Fibroblast of skin of right biceps (primary cell): ENCODE measurements at regions not wholly inside any gene's neighbourhood (a gene's known extent, or its start where the extent isn't known, plus 50 kb on each side); places are given as distances from the start of the nearest gene placed in this dataset.
A peak's percentile ranks its signal among the peaks of the same experiment; 100 is the strongest.

ENCODE experiments used
- DNase-seq: peaks from one replicate; pipeline ENCODE4 v3.0.0-alpha.2; 2013

DNA sequence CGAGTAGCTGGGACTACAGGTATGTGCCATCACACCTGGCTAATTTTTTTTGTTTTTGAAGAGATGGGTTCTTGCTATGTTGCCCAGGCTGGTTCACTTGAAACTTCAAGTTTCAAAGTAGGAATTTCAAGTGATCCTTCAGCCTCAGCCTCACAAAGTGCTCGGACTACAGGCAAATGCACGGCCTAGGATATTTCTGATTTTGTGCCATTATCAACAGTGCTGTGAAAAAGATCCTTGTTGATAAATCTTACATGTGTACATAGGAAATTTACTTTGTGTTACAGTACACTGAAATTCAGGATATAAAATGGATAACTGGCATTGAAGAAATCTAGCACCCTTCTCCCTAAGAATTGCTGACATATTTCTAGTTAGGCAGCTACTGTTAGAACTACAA, 184.6 kb upstream of the PRDM1 start:
- DNase-seq, result no peak

DNA sequence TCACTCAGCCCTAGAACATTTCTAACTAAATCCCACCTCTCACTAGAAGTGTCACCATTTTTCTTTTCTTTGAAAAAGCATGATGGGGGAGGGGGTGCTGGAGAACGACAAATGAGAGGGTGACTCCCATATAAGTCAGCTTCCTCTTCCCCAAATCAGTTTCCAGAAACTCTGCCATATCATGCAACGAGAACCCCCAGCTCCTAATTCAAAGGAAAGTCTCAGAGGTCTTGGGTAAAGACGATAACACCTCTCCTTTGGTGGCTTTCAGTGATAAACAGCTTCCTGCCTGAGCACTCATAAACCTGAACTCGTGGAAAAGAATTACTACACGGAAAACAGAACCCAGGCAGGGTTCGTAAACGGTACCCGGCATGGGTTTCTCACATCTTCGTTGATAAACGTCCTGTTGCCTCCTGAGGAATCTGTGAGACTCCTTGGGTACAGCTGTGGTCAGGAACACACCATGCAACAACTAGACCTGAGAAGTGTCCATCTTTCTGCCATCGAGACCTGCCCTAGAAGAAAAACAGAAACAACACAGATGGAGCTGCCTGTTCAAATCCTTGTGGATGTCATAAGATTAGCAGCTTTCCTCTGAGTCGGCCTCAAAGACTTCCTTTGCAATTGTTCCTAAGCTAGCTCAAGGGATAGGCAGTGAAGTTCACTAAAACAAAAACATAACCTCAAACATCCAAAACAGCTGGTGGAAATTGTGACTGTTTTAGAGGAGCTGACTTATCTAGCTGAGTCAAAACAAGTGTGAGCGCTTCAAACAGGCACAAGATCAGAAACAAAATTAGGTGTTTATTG, 185.8 kb upstream of the PRDM1 start:
- peak; percentile 83 for DNase-seq

DNA sequence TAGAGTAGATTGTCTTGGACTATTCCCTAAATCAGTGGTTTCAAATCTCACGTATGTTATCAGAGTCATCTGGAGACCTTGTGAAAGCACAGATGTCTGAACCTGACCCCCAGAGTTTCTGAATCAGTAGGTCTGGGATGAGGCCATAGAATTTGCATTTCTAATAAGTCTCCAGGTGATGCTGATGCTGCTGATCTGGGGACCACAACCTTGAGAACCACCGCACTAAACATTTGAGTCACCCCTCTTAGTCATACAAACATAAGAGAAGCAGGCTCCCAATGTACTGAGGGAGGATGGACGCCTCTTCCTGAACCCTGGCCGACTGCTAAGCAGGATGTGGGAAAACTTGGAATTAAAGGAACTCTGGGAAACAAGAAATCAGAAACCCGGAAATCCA, 187.8 kb upstream of the PRDM1 start:
- DNase-seq, result peak; percentile 94

DNA sequence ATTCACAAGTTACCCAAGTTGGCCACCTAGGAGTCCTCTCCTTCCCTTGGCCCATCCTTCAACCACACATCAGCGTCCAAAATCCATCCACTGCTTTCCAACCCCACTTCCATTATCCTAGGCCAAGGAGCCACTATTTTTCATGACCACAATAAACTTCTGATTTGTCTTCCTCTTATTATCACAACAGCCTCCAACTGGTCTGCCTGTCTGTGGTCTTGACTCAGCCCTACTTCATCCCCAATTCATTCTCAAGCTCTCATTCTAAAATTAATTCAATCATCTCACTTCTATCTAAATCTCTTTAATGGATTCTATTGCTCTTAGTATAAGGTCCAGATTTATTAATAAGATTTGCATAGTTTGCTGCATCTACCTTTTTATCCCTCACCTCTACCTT, 189.0 kb upstream of the PRDM1 start:
- no peak for DNase-seq

DNA sequence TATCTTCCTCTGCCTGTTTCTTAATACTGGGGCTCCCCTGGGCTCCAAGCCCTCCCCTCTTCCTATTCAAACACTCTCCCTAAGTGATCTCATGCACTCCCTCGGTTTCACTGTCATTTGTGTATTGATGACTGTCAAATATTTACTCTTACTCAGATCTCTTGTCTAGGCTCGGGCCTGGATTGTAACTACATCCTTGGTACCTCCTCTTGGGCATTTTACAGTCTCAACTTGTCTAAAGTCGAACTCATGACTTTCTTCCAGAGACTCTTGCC, 189.4 kb upstream of the PRDM1 start:
- DNase-seq, result no peak

DNA sequence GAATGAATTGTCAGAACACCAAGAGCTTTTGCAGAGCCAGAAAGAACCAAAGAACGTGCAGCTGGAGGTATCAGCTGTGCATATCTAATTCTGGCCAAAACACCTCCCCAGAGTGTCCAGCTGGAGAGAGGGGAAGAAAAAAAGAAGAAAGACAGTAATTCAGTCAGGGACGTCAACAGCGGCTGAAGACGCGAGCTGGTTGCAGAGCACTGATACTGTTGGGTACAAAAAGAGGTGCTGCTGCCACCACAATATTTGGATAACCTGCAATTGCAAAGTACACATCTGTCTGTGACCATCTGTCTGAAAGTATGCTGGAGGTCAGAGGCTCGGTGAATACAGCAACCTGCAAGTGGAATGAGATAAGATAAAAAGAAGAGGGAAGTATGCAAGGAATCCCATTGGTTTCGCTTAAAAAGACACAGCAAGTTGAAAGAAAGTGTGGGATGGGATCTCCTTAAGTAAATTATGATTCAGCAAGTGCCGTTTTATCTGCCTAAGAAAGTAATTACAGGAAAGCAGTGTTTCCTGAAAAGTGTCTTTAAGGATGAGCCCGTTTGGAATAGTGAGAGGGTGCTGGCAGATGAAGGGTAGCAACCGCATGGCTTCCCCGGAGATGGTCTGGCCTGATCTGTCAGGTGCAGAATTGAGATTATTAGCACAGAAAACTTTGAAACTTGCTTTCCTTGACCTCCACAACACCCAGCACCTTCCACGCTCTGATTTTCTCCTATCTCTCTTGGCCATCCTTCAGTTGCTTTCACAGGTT, 189.9 kb upstream of the PRDM1 start:
- DNase-seq, result no peak

DNA sequence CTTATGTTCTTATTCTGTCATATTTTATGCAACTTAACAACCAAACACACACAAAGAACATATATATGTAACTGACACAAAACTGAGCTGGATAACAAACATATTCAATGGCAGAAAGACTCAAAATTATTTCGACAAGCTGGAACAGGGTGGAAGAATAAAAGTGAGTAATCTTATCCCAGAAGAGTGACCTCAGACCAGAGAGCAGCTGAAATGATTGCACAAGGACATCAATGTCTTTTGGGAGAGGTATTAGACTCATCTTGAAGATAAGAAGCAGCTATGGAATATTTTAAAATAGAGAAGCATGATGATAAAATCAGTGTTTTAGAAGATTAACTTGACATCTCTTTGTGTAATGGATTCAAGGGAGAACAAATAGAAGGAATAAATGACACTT, 191.6 kb upstream of the PRDM1 start:
- no peak for DNase-seq

DNA sequence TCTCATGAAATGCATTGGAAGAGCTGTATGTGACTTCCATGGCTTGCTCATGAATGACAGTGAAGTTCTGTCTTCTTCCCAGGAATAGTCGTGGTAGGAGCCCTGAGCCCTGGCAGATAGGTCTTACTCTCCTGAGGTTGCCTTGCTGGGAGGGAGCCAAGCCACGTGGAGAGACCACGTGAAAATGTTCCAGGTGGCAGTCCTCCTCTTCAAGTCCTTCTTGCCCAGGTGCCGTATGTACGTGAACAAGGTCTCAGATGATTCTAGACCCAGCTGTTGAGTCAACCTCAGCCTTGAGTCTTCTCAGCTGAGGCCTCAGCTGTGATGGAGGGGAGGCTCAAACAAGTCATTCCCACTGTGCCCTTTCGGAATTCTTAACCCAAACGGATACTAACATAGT, 192.4 kb upstream of the PRDM1 start:
- DNase-seq, result no peak

DNA sequence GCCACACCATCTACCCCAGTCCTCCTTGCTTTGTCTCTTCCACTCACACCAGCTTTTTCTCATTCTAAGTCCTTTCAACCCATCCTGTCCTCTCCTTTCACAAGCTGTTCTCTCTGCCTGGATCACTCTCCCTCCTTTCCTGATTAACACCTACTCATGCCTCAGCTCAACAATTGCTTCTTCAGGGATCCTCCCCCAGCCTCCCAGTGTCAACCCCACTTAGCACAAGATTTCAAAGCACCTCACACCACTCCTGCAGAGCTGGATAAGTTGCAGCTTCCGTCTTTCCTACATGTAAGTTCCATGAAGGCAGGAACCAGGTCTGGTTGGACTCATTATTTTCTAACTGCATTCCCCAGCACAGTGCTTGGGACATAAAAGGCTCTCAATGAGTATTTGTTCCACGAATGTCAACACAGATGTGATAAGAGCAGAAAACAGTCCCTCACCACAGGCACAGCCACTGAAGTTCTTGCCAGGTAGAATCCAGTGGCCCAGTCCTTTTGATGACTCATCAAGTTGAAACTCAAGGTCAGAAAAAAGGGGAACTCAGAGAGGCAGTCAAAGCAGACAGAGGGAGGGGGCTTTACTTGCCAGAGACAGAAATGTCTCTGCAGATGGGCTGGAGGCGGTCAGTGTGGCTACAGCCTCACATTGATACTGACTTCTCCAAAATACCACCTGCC, 193.4 kb upstream of the PRDM1 start:
- no peak for DNase-seq

DNA sequence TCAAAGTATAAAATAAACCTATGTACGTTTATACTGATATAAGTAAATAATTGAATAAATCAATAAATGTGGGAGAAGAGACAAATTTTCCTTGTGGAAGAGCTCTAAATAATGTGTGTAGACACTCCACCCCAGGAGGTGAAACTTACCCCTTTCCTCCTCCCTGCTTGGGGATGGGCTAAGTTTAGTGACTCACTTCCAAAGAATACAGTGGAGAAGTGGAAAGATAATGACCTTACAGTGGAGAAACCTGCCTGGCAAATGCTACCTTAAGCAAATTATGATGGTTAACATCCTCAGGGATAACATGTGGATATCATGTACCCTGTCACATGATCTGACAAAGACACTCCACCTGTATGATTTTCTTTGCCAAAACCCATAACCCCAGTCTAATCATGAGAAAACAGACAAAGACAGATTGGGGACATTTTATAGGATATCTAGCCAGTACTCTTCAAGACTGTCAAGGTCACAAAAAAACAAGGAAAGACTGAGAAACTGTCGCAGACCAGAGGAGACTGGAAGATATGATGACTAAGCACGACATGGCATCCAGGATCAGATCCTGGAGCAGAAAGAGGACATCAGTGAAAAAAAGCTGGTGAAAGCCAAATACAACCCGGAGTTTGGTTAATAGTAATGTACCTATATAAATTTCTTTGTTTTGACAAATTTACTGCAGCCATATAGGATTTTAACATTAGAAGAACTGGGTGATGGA, 195.5 kb upstream of the PRDM1 start:
- DNase-seq, result peak; percentile 30

DNA sequence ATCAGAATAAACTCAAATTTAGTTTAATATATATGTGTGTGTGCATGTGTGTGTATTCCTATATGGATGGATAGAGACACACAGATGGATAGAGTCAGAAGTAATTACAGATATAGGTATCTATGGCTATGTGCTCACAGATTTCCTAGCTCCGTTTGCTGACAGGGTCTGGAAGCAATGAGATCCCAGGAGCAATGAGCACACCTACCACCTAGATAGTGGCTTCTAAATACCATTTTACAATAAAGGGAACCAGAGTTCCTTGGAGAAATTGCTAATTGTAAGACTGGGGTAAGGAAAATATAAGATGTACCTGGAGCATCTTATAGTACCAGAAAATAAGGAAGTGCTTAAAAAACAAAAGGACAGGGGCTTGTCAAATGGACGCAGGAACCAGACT, 196.2 kb upstream of the PRDM1 start:
- no peak for DNase-seq

DNA sequence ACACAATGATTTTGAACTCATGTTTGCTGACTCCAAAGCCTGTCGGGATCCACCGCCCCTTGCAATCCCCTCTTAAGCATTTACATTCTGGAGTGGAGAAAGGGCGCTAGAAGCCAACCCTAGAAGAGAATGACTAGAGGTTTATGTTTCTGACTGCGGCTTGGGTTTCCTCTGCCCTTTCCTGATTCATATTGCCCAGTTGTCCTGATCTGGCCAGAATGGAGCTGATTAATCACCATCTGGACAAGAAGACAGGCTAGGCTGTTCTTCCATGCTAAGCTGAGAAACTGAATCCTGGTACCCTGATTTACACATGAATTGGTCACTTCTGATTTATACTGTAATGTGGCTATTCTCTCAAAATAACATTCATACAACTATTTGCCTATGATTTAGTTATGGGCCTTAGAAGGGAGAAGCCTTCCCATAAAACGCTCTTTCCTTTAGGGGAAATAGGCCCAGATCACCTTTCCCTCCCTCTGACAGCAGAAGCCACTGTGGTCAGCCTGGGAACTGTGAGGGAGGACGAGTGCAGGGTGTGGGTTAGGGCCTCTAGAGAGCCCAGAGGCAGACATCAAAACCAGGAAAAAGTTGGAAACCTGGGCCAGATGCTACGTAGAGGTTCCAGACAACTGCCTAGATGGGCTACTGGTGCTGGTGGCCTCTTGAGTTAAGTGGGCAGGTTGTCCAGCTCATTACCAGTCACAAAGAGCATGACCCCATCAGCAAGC, 199.2 kb upstream of the PRDM1 start:
- peak; percentile 16 for DNase-seq

DNA sequence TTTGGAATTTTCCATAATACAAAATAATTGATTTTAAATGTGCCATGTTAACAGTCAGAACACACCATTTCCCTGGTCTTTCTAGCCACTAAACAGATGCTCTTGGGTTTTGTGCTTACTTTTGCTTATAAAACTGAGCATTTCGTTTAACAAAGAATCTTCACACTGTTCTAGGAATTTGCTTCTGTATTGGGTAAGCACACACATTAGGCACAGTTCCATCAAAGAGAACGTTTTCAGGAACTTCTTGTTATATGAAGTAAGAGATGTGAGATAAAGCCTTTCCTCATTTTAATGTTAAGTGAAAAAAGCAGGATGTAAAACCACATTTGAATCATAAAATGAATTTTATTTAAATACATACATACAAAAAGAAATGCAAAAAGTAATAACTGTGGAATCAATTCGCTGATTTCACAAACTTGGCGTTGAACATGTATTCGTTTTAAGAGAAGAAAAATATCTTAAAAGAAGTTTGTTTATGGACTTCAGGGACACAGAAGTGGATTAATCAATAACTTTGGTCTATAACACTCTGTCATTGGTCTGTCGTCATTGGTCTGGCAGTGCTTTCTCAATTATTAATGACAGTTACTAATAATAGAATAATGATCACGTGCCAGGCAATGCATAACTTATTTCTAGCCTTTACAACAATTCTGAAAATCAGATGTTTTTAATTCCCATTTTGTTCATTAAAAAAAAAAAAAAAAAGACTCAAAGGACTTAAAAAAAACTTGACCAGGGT, 199.9 kb upstream of the PRDM1 start:
- DNase-seq, result peak; percentile 45

DNA sequence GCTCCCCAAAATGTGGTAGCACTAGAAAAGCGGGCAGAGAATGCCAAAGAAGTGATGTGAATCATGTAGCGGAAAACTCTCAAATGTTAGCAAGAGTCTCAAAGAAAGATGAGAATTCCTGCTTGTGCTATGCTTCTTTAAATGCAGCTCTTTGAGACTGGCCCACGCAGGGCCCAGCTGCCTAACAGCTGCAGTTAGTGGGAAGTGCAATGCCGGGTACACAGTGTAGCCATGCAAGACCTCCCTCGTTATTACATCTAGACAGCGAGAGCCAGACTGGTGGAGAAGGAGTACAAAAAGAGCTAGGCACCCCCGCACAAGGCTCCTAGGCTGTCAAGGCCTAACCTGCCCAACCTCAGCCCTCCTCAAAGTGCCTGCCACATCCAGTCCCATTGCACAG, 201.7 kb upstream of the PRDM1 start:
- no peak for DNase-seq

DNA sequence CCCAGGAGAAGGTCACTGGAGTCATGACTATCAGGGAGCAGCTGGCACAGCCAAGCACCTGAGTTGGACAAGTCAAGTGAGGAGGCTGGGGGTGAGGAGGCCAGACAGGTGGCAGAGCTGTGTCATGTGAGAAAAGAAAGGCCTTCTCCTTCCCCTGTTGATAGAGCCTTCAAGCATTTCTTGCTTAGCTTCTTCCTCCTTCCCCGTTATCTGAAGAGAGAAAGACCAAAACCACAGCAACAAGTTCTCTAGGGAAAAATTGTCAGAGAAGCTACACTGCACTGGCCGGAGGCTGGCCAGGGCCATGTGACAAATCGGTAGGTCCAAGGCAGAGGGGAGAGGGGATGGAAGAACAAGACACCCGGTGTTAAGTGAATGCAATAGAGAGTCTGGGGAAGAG, 202.1 kb upstream of the PRDM1 start:
- no peak for DNase-seq

DNA sequence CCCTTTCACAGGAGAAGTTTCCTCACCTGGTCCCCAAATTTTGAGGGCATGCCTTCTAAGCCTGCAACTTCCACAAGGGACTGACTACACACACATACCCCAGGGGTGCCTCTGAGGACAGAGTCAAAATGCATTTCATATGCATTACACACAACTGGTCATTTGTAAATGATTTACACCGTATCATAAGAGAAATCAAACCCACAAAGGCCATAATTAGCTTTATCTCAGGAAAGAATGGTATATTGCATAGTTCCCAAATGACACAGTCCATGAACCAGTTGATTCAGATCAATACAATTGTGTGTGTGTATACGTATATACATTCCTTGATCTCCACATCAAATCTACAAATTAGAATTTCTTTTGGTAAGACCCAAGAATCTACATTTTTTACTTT, 203.3 kb upstream of the PRDM1 start:
- peak; percentile 80 for DNase-seq

DNA sequence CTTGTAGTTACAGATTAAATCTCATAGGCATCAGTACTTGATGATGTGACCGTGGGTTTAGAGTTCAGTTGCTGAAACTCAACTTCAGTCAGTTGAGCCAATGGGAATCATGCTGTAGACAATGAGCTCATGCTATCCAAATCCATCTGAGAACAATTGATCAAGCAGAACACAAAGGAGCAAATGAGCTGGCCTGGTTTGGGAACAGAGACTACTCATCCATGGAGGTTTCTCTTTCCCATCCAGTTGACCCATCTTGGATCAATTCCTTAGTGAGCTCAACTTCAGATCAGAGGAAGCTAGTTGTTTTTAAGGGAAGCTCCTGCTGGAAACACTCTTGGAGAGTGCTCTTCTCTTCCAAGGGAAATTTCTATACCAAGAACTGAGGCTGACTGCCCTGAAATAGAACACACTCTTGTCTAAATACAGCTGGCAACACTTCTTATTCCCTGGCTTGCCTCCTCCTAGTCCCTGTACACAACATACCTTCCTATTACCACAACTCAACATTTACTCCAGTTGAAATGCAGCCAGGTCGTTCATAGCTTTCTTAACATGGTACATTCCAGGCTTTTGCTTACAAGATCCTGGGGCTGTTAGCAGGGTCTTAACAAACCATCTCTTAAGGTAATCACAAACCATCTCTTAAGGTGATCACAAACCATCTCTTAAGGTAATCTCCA, 203.9 kb upstream of the PRDM1 start:
- peak; percentile 69 for DNase-seq

DNA sequence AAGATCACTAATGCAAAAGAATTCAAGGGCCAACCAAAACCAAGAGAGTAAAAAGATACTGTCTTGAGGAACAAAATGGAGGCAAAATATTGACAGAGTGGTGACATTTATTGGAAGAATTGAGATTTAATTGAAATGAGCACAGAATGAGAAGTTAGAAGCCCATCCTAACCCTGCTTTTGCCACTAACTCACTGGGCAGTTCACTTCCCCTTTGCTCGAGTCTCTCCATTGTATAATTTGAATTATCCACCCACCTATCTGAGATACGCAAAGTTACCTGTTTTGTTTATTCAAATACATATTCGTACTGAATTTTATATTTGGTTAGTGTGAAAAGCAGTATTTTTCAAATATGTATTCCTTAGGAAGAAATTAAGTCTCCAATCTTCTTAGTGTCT, 204.5 kb upstream of the PRDM1 start:
- no peak for DNase-seq

DNA sequence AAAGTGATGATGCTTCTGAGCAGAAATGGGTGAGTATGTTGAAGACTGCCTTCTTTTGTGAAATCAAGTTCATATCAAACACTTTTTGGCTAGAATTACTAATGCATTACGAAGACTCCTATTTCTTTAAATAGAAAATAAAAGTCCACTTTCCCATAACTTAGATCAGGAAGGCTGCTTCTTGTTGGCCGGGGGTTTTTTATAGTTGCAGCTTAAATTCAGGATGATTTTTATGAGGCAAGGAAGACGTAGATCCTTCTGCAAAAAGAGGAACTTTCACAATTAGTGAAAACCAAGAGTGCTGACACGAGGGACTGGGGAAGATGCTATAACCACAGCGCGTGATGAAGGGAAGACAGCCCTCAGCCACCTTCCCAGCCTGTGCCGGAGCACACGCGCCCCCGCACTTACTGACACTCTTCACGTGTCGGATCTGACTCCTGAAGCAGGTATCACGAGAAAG, 206.1 kb upstream of the PRDM1 start:
- no peak for DNase-seq

DNA sequence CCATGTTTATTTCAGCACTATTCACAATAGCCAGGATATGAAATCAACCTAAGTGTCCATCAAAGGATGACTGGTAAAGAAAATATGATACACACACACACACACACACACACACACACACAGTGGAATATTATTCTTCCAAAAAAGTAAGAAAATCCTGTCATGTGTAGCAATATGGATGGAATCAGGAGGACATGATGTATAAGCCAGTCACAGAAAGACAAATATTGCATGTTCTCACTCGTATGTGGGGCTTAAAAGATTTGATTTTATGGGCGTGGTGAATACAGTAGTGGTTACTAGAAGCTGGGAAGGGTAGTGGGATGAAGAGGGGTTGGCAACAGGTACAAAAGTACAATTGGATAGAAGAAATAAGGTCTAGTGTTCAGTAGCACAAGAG, 207.0 kb upstream of the PRDM1 start:
- DNase-seq, result no peak

DNA sequence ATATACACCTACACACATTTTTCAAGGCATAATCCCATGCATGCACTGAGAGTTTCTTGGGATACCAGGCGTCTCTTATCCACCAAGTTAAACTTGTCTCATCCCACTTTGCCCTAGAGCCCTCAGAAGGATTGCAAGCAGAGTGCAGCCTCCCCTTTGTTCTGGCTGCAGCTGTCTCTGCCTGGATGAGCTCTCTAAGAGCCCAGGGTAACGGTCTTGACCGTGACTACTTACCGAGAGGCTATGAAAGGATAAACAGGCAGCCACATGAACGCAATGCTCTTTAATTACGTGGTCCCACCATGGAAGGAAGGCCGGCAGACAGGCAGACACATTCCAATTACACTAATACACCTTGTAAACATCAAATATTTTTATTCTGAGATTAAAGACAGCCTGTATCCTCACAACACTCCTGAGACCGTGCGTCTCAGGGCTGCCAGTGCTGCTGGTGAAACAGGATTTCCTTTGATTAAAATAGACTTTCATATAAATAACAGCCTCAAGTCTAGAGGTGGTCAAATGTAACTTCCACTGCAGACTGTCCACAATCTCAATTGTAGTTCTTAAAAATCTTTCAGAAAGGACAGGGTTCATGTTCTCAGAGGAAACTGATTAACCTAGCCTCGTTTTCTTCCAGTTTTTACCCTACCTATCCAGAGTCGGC, 210.0 kb upstream of the PRDM1 start:
- DNase-seq, result no peak
